C4-2B (cell line): ENCODE measurements at regions not wholly inside any gene's neighbourhood (a gene's known extent, or its start where the extent isn't known, plus 50 kb on each side); places are given as distances from the start of the nearest gene placed in this dataset.

ENCODE experiments used
- CTCF ChIP-seq: fragments of 450-650 bp; conservative IDR thresholded peaks from 2 replicates; pipeline ENCODE4 v1.5.1; 2017; ENCODE audit warnings: mild to moderate bottlenecking
- ZFX ChIP-seq: fragments of 450-650 bp; IDR thresholded peaks from 2 replicates; pipeline ENCODE4 v1.6.1; 2017

DNA sequence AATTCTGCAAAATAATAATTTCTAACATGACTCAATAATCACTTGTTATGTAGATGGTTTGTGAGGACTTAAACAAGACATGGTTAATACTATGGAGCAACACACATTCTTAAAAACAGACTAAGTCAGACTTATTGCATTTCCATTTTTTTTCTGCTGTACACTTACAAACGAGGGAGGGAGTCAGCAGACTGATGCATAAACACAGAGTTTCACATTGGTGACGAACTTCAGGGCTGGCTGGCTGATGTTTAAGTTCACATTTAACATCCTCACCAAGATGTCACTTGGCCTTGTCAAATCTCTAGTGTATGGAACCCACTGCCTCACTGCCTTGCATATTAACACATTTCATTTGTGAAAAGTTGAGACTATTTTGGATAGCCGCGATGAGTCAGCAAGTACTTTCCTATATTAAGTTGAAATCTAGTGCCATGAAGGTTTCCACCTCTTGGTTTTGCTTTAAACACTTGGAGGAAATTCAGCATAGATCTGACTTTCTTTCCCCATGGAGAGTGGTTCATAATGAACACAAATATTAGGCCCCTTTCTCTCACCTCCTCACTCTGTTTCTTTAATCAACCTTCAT, 337.5 kb upstream of the RUNX1 start:
- TF ChIP-seq CTCF (no peak), ZFX (no peak)
